Activated CD8-positive, alpha-beta memory T cell treated with anti-CD3 and anti-CD28 coated beads for 4 hours (primary cell): ENCODE measurements at regions not wholly inside any gene's neighbourhood (a gene's known extent, or its start where the extent isn't known, plus 50 kb on each side); places are given as distances from the start of the nearest gene placed in this dataset.
"Not testable (repeated sequence)": the region's sequence is repeated elsewhere in the genome, so short reads cannot be mapped to it uniquely, and the experiment has no call there.

Source experiments
- DNase-seq, 2 donors: peaks; one replicate each; pipeline ENCODE4 v3.0.0-alpha.2; 2020; ENCODE audit warnings: low read depth in 2 of 2

DNA sequence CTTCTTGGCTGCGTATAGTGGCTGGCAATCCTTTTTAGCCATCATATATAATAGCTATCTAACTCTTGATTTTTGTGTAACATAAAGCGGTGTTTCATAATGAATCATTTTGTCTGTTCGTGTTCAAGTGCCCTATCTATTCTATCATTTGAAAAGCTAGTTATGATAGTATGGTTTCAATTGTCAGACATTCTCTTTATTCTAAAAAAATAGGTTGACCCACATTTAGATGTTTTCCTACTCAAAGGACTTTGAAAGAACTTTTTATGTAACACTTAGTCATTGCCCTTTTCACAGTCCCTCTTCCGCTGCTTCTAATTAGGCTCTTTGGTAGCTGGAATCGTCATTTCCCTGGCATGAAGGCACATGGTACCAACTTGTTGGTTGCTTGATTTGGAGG is 272.2 kb upstream of the B3GALT2 start:
- DNase-seq: no peak

DNA sequence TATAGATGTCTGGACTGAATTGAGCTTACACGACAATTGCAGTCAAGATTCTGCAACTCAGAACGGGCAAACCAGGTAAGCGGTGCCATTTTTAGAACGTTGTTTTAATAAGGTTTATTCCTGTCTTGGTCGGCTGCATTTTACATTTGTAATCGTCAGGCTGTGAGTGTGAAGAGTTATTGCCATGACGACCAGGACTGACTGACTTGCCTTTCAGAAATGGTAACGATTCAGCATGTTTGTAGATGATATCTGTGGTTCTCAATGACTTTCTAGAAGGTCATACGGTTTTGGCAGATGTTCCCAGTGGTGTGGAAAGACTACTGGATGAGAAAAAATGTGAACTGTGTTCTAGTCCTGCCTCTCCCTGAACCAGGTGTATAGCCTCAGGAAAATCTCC is 271.3 kb upstream of the B3GALT2 start:
- no peak for DNase-seq

DNA sequence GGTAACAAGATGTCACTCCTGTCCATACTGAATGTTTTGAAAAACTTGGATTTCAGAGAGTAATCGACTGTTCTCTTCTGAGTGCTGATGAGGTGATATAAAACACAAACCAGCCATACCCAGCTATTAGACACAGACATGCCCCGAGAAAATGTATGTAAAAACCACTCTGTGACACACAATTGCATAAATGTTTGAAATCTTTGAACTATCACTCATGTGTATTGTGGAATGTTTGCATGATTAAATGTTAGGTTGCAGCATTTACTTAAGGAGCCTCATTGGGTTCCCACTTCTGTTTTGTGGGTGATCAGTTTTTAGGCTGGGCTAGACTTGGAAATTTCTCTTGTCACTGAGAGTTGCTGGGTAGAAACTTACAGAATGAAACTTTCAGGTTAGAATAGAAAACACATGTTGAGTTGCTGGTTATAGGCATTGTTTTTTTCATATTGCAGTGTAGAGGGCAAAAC is 270.4 kb upstream of the B3GALT2 start:
- DNase-seq: no peak

DNA sequence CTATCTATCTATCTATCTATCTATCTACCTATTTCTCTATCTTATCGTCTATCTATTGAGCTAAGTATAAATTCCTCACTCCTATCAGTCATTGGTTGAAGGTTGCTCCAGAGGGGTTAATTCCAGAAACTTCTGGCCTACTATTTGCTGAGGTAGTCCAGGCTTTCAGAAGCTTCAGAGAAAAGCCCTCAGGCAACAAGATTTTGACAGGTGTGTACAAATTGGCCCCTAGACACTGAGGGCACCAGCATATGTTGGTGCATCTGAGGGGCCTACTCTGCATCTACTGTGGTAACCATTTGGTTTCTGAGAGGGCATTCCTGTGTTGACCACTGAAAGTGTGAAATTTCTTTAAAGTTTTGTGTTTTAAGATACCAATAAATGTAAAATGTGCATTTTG is 265.2 kb upstream of the B3GALT2 start:
- DNase-seq: no peak

DNA sequence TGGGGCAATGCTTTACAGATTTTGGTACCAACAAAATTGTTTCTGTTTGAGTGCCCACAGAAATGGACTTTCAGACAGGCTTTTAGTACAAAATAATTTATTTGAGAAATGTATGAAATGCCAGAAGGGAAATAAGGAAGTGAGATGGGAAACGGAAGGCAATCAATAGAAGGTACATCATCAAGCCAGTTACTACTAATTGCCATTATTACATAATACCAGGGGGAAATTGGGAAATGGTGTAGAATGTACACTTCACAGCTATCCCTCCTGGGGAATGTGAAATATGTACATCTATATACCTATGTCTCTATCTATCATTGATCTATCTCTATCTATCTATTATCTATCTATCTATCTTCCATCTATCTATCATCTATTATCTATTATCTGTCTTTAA is 264.6 kb upstream of the B3GALT2 start:
- DNase-seq: no peak

DNA sequence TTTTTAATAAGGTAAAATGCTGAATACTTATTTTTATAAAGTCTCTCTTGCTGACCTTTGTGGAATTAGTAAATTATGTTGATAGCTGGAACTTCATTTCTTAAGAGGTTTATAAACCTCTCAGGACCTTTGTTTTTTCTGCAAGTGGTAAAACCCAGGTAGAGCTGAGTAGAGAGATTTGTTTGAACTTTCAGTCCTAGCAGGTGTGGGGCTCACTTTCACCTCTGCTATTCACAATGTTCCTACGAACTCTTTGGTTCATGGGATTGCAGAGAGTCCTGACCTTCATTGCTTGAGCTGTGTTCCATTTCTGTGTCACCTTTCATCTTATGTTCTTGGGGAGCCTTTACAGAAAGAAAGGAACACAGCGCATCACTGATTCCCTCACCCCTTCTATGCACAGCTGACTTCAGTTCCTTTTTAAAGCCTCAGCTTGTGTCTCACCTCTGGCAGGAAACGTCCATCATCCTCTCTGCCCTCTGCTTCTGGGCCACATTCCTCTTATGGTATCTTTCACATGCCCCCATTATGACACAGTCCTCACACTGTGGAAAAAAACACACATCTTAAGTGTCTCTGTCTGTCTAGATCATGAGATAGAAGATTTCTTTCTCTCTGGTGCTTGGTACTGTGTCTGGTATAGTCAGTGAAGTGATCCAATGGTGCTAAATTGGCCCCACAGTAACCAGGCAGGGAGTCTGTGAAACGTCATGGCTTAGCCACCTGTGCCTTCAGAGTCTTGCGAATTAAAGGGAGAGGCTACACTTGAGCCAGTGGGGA is 262.5 kb upstream of the B3GALT2 start:
- no peak for DNase-seq

DNA sequence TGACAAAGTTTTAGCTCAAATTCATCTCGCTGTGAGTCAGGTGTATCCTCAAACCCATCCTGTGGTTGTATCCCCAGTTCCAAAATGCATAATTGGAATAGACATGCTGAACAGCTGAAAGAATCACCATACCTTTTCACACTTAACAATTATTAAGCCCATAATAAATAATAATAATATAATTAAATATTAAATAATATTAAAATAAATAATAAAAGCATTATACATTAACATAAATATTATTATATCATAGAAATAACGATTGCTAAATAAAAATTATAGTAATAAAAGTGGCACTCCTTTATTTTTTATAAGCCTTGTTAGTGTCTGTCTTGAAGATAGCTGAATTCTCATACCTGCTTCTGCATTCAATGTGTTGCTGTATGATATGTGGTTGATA is 257.5 kb upstream of the B3GALT2 start:
- no peak for DNase-seq

DNA sequence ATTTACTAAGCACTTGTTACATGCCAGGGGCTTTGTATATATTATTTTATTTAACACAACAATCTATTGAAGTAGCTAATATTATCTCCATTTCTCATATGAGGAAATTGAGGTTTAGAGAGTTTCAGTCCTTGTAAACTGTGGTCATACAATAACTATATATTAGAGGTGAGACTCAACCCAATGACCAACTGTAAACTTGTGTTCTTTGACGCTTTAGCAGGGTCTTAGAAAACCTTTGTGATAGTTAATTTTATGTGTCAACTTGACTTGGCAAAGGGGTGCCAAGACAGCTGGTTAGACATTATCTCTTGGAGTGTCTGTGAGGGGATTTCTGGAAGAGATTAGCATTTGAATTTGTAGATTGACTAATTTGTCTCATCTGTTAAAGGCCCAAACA is 252.4 kb upstream of the B3GALT2 start:
- DNase-seq: no peak

DNA sequence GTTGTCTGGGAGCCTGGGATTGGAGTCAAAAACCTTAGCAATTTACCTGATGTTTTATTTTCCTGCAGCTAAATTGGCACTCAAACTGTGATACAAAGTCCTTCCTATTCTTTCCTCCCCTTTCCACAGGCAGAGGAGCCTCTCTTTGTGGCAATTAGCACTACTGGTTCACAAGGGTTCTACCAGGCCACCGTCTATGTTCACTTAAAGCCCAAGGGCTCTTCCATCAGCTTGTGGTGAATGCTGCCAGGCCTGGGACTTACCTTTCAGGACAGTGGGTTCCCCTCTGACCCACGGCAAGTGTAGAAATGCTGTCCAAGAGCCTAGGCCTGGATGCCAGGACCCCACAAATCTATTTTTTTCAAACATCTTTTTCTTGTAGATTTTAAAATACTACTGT is 251.9 kb upstream of the B3GALT2 start:
- no peak for DNase-seq

DNA sequence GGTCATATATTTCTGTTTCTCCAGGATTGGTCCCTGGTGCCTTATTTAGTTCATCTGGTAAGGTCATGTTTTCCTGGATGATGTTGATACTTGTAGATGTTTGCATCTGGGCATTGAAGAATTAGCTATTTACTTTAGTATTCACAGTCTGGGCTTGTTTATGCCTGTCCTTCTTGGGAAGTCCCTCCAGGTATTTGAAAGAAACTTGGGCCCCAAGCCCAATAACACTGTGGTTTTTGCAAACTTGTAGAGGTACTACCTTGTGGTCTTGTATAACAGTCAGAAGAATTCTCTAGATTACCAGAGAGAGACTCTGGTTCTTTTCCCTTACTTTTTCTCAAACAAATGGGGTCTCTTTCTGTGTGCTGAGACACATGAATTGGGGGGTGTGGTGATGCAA is 251.4 kb upstream of the B3GALT2 start:
- no peak for DNase-seq

DNA sequence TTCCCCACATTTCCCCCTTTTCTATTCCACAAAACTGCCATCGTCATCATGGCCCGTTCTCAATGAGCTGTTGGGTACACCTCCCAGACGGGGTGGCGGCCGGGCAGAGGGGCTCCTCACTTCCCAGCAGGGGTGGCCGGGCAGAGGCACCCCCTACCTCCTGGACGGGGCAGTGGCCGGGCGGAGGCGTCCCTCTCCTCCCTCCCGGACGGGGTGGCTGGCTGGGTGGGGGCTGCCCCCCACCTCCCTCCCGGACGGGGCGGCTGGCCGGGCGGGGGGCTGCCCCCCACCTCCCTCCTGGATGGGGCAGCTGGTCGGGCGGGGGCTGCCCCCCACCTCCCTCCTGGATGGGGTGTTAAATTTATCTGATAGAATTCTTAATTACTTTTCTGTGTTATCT is 250.9 kb upstream of the B3GALT2 start:
- not testable (repeated sequence) for DNase-seq

DNA sequence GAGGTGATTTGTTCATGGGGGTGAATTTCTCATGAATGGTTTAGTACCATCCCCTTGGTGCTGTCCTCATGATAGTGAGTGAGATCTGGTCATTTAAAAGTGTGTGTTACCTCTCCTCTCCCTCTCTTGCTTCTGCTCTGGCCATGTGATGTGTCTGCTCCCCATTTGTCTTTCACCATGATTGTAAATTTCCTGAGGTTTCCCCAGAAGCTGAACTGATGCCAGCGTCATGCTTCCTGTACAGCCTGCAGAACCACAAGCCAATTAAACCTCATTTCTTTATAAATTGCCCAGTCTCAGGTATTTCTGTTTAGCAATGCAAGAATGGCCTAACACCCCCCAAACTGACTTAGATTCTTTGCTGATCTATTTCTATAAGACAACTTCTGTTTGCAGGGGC is 249.4 kb upstream of the B3GALT2 start:
- DNase-seq: no peak

DNA sequence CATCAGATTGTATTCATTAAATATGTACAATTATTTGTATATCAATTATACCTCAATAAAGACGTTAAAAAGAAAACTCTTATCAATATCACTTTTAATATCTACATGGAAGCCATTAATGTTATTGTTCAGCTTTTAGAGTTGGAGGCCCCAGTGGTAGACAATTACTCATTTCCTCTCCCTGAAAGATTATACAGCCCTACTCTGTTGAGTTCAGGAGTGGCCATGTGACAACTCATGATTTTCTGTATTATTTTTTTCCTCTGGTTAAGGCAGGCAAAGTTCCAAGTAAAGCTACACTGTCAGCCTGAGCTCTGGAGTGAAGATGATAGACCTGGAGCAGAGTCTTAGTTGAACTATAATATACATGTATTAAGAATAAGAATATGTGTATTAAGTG is 247.9 kb upstream of the B3GALT2 start:
- no peak for DNase-seq

DNA sequence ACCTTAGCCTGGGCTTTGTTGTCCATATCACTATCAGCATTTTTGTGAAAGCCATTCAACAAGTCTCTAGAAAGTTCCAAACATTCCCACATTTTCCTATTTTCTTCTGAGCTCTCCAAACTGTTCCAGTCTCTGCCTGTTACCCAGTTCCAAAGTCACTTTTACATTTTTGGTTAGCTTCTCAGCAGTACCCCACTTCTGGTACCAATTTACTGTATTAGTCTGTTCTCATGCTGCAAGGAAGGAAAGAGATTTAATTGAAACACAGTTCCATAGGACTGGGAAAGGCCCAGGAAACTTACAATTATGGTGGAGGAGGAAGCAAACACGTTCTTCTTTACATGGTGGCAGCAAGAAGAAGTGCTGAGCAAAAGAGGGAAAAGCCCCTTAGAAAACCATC is 247.2 kb upstream of the B3GALT2 start:
- no peak for DNase-seq

DNA sequence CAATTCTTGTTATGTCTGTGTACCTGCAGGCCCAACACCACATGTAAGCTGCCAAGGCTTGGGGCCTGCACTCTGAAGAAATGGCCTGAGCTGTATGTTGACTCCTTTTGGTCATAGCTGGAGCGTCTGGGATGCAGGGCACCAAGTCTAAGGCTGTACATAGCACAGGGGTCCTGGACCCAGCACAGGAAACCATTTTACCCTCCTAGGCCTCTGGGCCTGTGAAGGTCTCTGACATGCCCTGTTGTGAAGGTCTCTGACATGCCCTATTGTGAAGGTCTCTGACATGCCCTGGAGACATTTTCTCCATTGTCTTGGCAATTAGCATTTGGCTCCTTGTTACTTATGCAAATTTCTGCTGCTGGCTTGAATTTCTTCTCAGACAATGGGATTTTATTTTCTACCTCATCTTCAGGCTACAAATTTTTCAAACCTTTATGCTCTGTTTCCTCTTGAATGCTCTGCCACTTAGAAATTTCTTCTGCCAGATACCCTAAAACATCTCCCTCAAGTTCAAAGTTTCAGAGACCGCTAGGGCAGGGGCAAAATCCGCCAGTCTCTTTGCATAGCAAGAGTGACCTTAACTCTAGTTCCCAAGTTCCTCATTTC is 246.7 kb upstream of the B3GALT2 start:
- no peak for DNase-seq

DNA sequence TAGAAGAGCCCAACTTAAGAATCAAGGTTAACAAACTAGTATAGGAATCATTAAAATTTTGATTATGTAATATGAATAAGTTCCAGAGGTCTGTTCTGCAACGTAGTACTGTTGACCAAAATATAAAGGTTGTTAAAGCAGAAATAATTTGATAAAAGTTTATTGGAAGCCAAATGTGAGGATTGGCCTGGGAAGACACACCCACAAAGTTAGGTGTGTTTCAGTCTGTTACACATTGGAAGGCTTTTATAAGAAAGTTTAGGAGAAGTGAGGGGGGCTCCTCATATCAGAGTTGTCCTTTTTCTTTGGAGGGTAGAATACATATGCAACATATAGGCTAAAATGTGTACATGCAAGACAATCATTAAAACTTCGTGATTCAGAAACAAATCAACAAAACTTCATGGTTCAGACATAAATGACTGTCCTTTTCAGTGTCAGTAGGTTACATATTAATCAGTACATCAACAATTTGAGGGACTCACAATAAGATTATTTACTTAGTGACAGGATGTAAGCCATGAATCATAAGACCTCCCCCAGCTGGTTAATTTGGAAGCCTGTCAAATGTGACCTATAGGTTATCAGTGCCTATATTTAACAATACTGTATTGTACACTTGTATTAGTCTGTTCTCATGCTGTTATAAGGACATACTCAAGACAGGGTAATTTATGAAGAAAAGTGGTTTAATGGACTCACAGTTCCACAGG is 245.0 kb upstream of the B3GALT2 start:
- DNase-seq: no peak

DNA sequence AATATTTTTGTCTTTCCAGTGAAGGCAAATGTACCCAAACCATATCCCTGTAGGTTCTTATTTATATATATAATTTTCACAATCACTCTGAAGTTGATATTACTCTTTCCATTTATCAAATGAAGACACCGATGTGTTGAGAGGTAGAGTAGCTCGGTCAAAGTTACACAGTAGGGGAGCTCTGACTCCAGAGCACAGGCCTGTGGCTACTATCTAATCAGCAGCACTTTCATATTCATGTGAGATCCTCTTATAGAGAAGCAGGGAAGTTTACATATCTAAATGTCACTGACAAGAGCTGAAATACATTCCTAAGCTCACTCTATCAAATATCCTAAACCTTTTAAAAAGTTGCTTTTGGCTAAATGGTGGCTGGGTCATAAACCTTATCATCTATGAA is 241.1 kb upstream of the B3GALT2 start:
- no peak for DNase-seq

DNA sequence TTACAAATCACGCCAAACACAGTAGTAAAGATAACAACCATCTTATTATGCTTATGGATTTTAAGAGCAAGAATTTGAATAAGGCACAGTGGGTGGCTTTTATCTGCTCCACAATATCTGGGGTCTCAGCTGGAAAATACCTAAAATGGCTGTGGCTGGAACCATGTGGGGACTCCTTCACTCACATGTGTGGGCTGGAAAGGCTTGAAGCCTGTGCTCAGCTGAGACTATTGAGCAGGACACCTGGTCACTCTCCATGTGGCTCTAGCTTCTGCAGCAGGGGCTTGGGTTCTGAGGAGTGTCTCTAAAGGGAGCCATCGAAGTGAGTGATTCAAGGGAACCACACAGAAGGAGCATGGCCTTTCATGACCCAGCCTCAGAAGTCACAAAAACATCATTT is 239.6 kb upstream of the B3GALT2 start:
- DNase-seq: no peak

DNA sequence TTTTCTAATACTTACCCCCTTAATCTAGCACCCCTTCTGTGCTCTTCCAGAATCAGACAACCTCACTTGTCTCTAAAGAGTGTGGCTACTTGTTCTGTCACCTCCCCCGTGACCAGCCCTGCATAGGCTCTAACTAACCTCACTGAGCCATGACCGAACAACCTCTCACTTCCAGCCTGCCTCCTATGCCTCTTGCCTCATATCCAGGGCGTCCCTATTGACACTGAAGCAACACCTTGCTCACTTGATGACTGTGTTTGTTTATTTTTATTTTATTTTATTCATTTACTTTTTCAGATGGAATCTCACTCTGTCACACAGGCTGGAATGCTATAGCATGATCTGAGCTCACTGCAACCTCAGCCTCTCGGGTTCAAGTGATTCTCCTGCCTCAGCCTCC is 235.1 kb upstream of the B3GALT2 start:
- no peak for DNase-seq

DNA sequence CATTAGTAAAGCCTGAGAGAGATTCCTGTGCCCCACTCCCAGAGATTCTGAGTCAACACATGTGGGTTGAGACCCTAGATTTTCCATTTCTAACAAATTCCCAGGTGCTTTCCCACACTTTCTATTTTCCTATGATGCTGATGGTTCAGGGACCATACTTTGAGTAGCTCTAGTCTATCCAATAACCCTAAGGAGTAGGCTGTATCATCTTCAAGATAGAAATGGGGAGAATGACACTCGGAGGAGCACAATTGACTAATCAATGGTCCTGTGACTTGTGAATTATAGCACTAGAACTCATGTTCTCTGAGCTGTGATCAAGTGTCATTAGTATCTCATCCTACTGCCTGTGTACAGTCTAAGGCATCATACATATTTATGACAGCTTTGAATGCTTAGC is 232.9 kb upstream of the B3GALT2 start:
- DNase-seq: no peak

DNA sequence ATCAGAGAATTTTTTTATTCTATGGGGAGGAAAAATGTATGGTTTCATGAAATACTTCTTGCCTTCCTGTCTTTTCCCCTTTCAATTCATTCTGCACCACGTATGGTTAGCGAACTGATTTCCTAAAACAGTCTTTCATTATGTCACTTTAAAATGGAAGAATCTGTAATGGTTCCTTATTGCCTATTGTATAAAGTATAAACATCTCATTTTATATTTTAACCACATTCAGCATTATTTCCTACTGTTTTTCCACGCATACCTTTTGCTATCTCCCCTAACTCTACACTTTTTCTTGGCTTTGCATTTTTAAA is 232.3 kb upstream of the B3GALT2 start:
- no peak for DNase-seq

DNA sequence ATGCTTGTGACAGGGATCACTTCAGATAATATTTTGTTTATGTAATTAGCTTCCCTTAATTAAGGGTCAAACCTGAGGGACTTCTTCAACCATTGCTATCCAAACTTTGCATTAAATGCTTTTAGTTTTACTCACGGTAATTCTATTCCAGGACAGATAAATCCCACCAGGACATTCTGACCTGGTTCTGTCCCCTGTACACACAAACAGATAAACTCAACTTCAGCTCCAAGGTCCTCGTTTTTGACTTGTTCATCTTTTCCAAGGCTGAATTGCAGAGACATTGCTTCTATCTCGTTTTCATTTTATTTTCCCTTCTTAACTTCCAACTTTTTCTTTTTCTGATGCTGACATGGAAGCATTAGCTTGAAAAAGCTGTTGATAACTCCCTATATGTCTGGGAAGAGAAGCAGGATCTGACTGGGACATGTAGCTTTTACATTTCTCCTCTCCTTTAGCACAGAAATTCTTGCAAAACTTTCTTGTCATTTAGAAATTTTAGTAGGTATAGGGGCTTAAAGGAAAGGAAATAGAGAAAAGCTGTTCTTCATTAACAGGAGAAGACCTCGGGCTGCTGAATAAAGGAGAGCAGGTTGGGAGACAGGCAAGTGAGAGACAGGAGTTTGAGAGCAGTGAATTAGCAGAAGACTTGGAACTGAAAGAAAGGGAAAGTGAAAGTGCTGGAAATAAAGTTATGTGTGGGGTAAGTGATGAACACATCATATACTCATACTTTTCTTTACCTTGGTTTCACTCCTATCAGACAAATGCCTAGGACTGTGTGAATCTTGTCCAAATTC is 231.7 kb upstream of the B3GALT2 start:
- no peak for DNase-seq
